Osteocyte (in vitro differentiated cells): ENCODE measurements at regions not wholly inside any gene's neighbourhood (a gene's known extent, or its start where the extent isn't known, plus 50 kb on each side); places are given as distances from the start of the nearest gene placed in this dataset.

Experiments
- DNase-seq: peaks from one replicate; pipeline ENCODE4 v3.0.0; 2021; ENCODE audit warnings: mixed read lengths; ENCODE audit not compliant: unreplicated experiment; ENCODE audit errors: extremely low spot score
- H3K27ac Mint-ChIP-seq: one replicate; pipeline ENCODE4 v1.8.0; 2021; ENCODE audit warnings: mild to moderate bottlenecking, mixed read lengths; ENCODE audit not compliant: unreplicated experiment
- H3K27me3 Mint-ChIP-seq: one replicate; pipeline ENCODE4 v1.8.0; 2021; ENCODE audit warnings: mixed read lengths; ENCODE audit not compliant: unreplicated experiment
- H3K36me3 Mint-ChIP-seq: one replicate; pipeline ENCODE4 v1.8.0; 2021; ENCODE audit warnings: mixed read lengths; ENCODE audit not compliant: unreplicated experiment
- H3K4me1 Mint-ChIP-seq: one replicate; pipeline ENCODE4 v1.8.0; 2021; ENCODE audit warnings: mixed read lengths; ENCODE audit not compliant: unreplicated experiment
- H3K4me3 Mint-ChIP-seq: one replicate; pipeline ENCODE4 v1.8.0; 2021; ENCODE audit warnings: mild to moderate bottlenecking, moderate library complexity, mixed read lengths; ENCODE audit not compliant: unreplicated experiment
- H3K9me3 Mint-ChIP-seq: one replicate; pipeline ENCODE4 v1.8.0; 2021; ENCODE audit warnings: mixed read lengths; ENCODE audit not compliant: unreplicated experiment
- CTCF ChIP-seq: fragments of 200-600 bp; sonication (generic); IDR thresholded peaks from 2 replicates; pipeline ENCODE4 v1.5.0; 2021; ENCODE audit warnings: antibody characterized with exemption, mild to moderate bottlenecking, moderate library complexity

GRCh38 chr2:128834880-128835252 lies 516.2 kb upstream of the HS6ST1 start:
- no peaks in the 10 kb centered on the region for H3K36me3 Mint-ChIP-seq
- no peaks in the 10 kb centered on the region for H3K9me3 Mint-ChIP-seq
- H3K27ac Mint-ChIP-seq, result no peak overlapping the region
- peak; percentile 66 for DNase-seq
- no peak for TF ChIP-seq CTCF
- no peaks in the 10 kb centered on the region for H3K4me1 Mint-ChIP-seq
- peaks cover 6% of the 10 kb centered on the region for H3K27me3 Mint-ChIP-seq
- no peak overlapping the region for H3K4me3 Mint-ChIP-seq

GRCh38 chr2:128835342-128835855 lies 516.7 kb upstream of the HS6ST1 start:
- Mint-ChIP-seq H3K36me3 (no peaks in the 10 kb centered on the region), H3K9me3 (no peaks in the 10 kb centered on the region), H3K27me3 (peaks cover 4% of the 10 kb centered on the region), H3K27ac (no peak overlapping the region), H3K4me1 (no peaks in the 10 kb centered on the region), H3K4me3 (no peak overlapping the region)
- TF ChIP-seq CTCF, result no peak
- DNase-seq, result peak; percentile 79

GRCh38 chr2:128835974-128836373 lies 517.3 kb upstream of the HS6ST1 start:
- Mint-ChIP-seq H3K4me3 (no peak overlapping the region), H3K9me3 (no peaks in the 10 kb centered on the region), H3K27me3 (peaks cover 4% of the 10 kb centered on the region), H3K4me1 (no peaks in the 10 kb centered on the region), H3K36me3 (no peaks in the 10 kb centered on the region), H3K27ac (no peak overlapping the region)
- TF ChIP-seq CTCF, result no peak
- DNase-seq, result peak; percentile 57

- no peak for TF ChIP-seq CTCF
- H3K27me3 Mint-ChIP-seq, result peaks cover 6% of the 10 kb centered on the region
- no peaks in the 10 kb centered on the region for H3K9me3 Mint-ChIP-seq
- no peak overlapping the region for H3K4me3 Mint-ChIP-seq
- H3K36me3 Mint-ChIP-seq, result no peaks in the 10 kb centered on the region
- no peak overlapping the region for H3K27ac Mint-ChIP-seq
- no peaks in the 10 kb centered on the region for H3K4me1 Mint-ChIP-seq
- DNase-seq, result peak; percentile 73
Observed at GRCh38 chr2:128836559-128837100, 518.0 kb upstream of the HS6ST1 start.

GRCh38 chr2:128838244-128838643 lies 519.6 kb upstream of the HS6ST1 start:
- Mint-ChIP-seq H3K4me3 (no peak overlapping the region), H3K27ac (no peak overlapping the region), H3K4me1 (no peaks in the 10 kb centered on the region), H3K9me3 (no peaks in the 10 kb centered on the region), H3K27me3 (peaks cover 4% of the 10 kb centered on the region), H3K36me3 (no peaks in the 10 kb centered on the region)
- DNase-seq, result peak; percentile 54
- TF ChIP-seq CTCF, result no peak
